H1 (cell line): ENCODE measurements at regions not wholly inside any gene's neighbourhood (a gene's known extent, or its start where the extent isn't known, plus 50 kb on each side); places are given as distances from the start of the nearest gene placed in this dataset.

Experiments used
- CTCF ChIA-PET: fragments of 300-600 bp; sonication (Branson Sonifier 250); formaldehyde crosslinking; loops from one replicate; lab custom pipeline; 2021; ENCODE audit not compliant: partially characterized antibody; lab: Charles Lee
- POLR2A ChIA-PET: fragments of 300-600 bp; sonication (Branson Sonifier 250); formaldehyde crosslinking; loops from one replicate; lab custom pipeline; 2021; ENCODE audit warnings: inconsistent platforms; ENCODE audit not compliant: partially characterized antibody; lab: Charles Lee
- DNase-seq, 2 experiments: peaks; one replicate each; pipeline versions ENCODE4 v3.0.0 to v3.0.0-alpha.2; 2010 to 2022; ENCODE audit warnings: low spot score in 2 of 2, low read depth in 1 of 2, mixed read lengths in 1 of 2
- FAIRE-seq: peaks from 2 replicates; lab custom pipeline; 2011; peaks lifted over from hg19 to GRCh38; lab: Jason Lieb, UNC
- H2AFZ ChIP-seq: 2 replicates; pipeline ENCODE4 v1.8.1; 2012; ENCODE audit warnings: low read length, inconsistent platforms
- H2AK5ac ChIP-seq: 2 replicates; pipeline ENCODE4 v1.6.1; 2013; ENCODE audit warnings: low read depth, low read length
- H2BK120ac ChIP-seq: replicated peaks from 2 replicates; pipeline ENCODE3; 2013; ENCODE audit warnings: low read depth, low read length, inconsistent platforms
- H2BK12ac ChIP-seq: 2 replicates; pipeline ENCODE4 v1.6.1; 2013; ENCODE audit warnings: low read depth, low read length
- H2BK15ac ChIP-seq: 2 replicates; pipeline ENCODE4 v1.6.1; 2013; ENCODE audit warnings: low read length
- H2BK20ac ChIP-seq: 2 replicates; pipeline ENCODE4 v1.6.1; 2013; ENCODE audit warnings: low read length
- H2BK5ac ChIP-seq: 2 replicates; pipeline ENCODE4 v1.6.1; 2013; ENCODE audit warnings: low read depth, low read length
- H3K14ac ChIP-seq: 2 replicates; pipeline ENCODE4 v1.6.1; 2013; ENCODE audit warnings: inconsistent platforms; ENCODE audit not compliant: insufficient read length
- H3K18ac ChIP-seq: 2 replicates; pipeline ENCODE4 v1.6.1; 2013; ENCODE audit warnings: low read length; ENCODE audit errors: extremely low read depth
- H3K23ac ChIP-seq: 2 replicates; pipeline ENCODE4 v1.6.1; 2013; ENCODE audit warnings: inconsistent platforms; ENCODE audit not compliant: insufficient read length
- H3K23me2 ChIP-seq: 2 replicates; pipeline ENCODE4 v1.6.1; 2013; ENCODE audit warnings: low read depth, low read length
- H3K27ac ChIP-seq: 2 replicates; pipeline ENCODE4 v1.6.1; 2011; ENCODE audit warnings: low read depth, low read length, inconsistent platforms
- H3K27me3 ChIP-seq, 4 experiments: replicated peaks in 1 of 4; 1 replicate in 1 of 4; 2 replicates in 3 of 4; pipeline versions ENCODE4 v1.6.1 to v1.8.1; 2011 to 2013; ENCODE audit warnings: low read length in 3 of 4, mild to moderate bottlenecking in 3 of 4, inconsistent platforms in 2 of 4, mixed read lengths in 2 of 4, moderate library complexity in 1 of 4; ENCODE audit not compliant: control insufficient read depth in 3 of 4, insufficient read depth in 3 of 4; ENCODE audit errors: extremely low read depth in 1 of 4
- H3K36me3 ChIP-seq, 4 experiments: 2 replicates each; pipeline versions ENCODE4 v1.6.1 to v1.8.1; 2011 to 2013; ENCODE audit warnings: mild to moderate bottlenecking in 4 of 4, low read length in 3 of 4, moderate library complexity in 2 of 4, control low read depth in 1 of 4, inconsistent platforms in 1 of 4; ENCODE audit not compliant: insufficient read depth in 4 of 4, control insufficient read depth in 2 of 4
- H3K4ac ChIP-seq: replicated peaks from 2 replicates; pipeline ENCODE3; 2013; ENCODE audit warnings: low read length, low read depth, mixed read lengths, inconsistent platforms; ENCODE audit not compliant: insufficient read length
- H3K4me1 ChIP-seq, 4 experiments: replicated peaks in 1 of 4; 1 replicate in 1 of 4; 2 replicates in 3 of 4; pipeline versions ENCODE4 v1.6.1 to v1.8.1; 2011 to 2013; ENCODE audit warnings: low read length in 3 of 4, inconsistent platforms in 2 of 4, mixed read lengths in 1 of 4; ENCODE audit not compliant: insufficient read depth in 4 of 4, control insufficient read depth in 3 of 4
- H3K4me2 ChIP-seq, 2 experiments: 2 replicates each; pipeline versions ENCODE4 v1.6.1 to v1.8.1; 2011 to 2013; ENCODE audit warnings: low read depth in 2 of 2, low read length in 2 of 2, control low read depth in 1 of 2, inconsistent platforms in 1 of 2, mild to moderate bottlenecking in 1 of 2; ENCODE audit not compliant: insufficient read depth in 1 of 2
- H3K4me3 ChIP-seq, 4 experiments: fragments of 200-600, 300-600 bp in 1 of 4; sonication (generic), shearing (Covaris generic), sonication (Bioruptor Twin) in 1 of 4; 2 replicates each; pipeline versions ENCODE4 v1.5.1 to v1.8.1; 2011 to 2016; ENCODE audit warnings: low read length in 4 of 4, low read depth in 3 of 4, control low read depth in 2 of 4, inconsistent platforms in 2 of 4, mild to moderate bottlenecking in 2 of 4, mixed read lengths in 1 of 4, moderate library complexity in 1 of 4; ENCODE audit not compliant: insufficient read depth in 2 of 4; ENCODE audit errors: extremely low read depth in 1 of 4
- H3K56ac ChIP-seq: replicated peaks from 2 replicates; pipeline ENCODE3; 2013; ENCODE audit warnings: low read depth, mild to moderate bottlenecking, mixed read lengths, low read length, inconsistent platforms; ENCODE audit not compliant: insufficient read length
- H3K79me1 ChIP-seq: 2 replicates; pipeline ENCODE4 v1.6.1; 2013; ENCODE audit warnings: low read depth, low read length, control low read depth
- H3K79me2 ChIP-seq, 2 experiments: 2 replicates each; pipeline versions ENCODE4 v1.6.1 to v1.8.1; 2012 to 2013; ENCODE audit warnings: low read length in 2 of 2, mild to moderate bottlenecking in 2 of 2, inconsistent platforms in 1 of 2; ENCODE audit not compliant: insufficient read depth in 2 of 2, control insufficient read depth in 1 of 2
- H3K9ac ChIP-seq, 4 experiments: replicated peaks in 1 of 4; 1 replicate in 1 of 4; 2 replicates in 3 of 4; pipeline versions ENCODE4 v1.6.1 to v1.8.1; 2011 to 2013; ENCODE audit warnings: low read depth in 3 of 4, low read length in 3 of 4, control low read depth in 2 of 4, mild to moderate bottlenecking in 2 of 4, moderate library complexity in 2 of 4, inconsistent platforms in 1 of 4; ENCODE audit errors: extremely low read depth in 1 of 4
- H3K9me3 ChIP-seq, 2 experiments: 2 replicates each; pipeline versions ENCODE4 v1.6.1 to v1.8.1; 2012 to 2013; ENCODE audit warnings: mild to moderate bottlenecking in 2 of 2, moderate library complexity in 2 of 2, control low read depth in 1 of 2, inconsistent platforms in 1 of 2, low read depth in 1 of 2, low read length in 1 of 2, mixed read lengths in 1 of 2; ENCODE audit not compliant: insufficient read depth in 2 of 2
- H4K20me1 ChIP-seq, 2 experiments: replicated peaks in 1 of 2; 2 replicates each; pipeline versions ENCODE3 to v1.8.1; 2011 to 2013; ENCODE audit warnings: inconsistent platforms in 2 of 2, low read length in 2 of 2, mild to moderate bottlenecking in 1 of 2; ENCODE audit not compliant: insufficient read depth in 2 of 2, control insufficient read depth in 1 of 2
- H4K5ac ChIP-seq: 2 replicates; pipeline ENCODE4 v1.6.1; 2013; ENCODE audit warnings: low read length, low read depth, mixed read lengths, inconsistent platforms; ENCODE audit not compliant: insufficient read length
- H4K8ac ChIP-seq: 2 replicates; pipeline ENCODE4 v1.8.0; 2013; ENCODE audit warnings: mild to moderate bottlenecking, moderate library complexity, low read length, inconsistent platforms; ENCODE audit not compliant: insufficient read depth; ENCODE audit errors: extremely low read depth
- H4K91ac ChIP-seq: replicated peaks from 2 replicates; pipeline ENCODE3; 2013; ENCODE audit warnings: low read length, mixed read lengths, inconsistent platforms; ENCODE audit not compliant: insufficient read length
- MAX ChIP-seq: IDR thresholded peaks from 2 replicates; pipeline ENCODE4 v1.6.1; 2012; ENCODE audit warnings: inconsistent platforms
- WGBS, 2 experiments: shearing (Covaris generic) in 1 of 2; methylation state at CpG; one replicate each; pipeline versions ENCODE4 v1.1.6 to v1.1.7; 2013 to 2015; ENCODE audit warnings: low lambda C conversion rate in 2 of 2, mixed read lengths in 2 of 2, inconsistent platforms in 1 of 2, low coverage in 1 of 2, missing lambda C conversion rate in 1 of 2; ENCODE audit not compliant: insufficient replicate concordance in 2 of 2, insufficient coverage in 1 of 2, insufficient read length in 1 of 2; ENCODE audit errors: extremely low coverage in 1 of 2, missing lambda C conversion rate in 1 of 2; 5-methylcytosine and 5-hydroxymethylcytosine counted together

GRCh38 chr12:63410197-63410596 lies 258.1 kb downstream of the DPY19L2 start:
- no peaks in the 10 kb centered on the region for H3K23me2 ChIP-seq
- H3K79me1 ChIP-seq: no peaks in the 10 kb centered on the region
- WGBS, 2 experiments: 86% methylated on average over 1 of the region's 1 CpG; no CpG with 5 or more reads in 1 of the 2 experiments
- no peak overlapping the region for H2BK12ac ChIP-seq
- no peak overlapping the region for H2BK20ac ChIP-seq
- H3K14ac ChIP-seq: no peak overlapping the region
- H2BK120ac ChIP-seq: no peak overlapping the region
- H3K18ac ChIP-seq: no peak overlapping the region
- no peaks in the 10 kb centered on the region for H3K9me3 ChIP-seq
- no peak overlapping the region for H2AFZ ChIP-seq
- H3K27ac ChIP-seq: no peak overlapping the region
- POLR2A ChIA-PET: no interaction called here
- no peaks in the 10 kb centered on the region for H3K27me3 ChIP-seq
- H4K20me1 ChIP-seq: no peaks in the 10 kb centered on the region
- no peaks in the 10 kb centered on the region for H3K4me1 ChIP-seq
- DNase-seq (no peak), FAIRE-seq (no peak)
- no peak overlapping the region for H4K5ac ChIP-seq
- no peaks in the 10 kb centered on the region for H3K79me2 ChIP-seq
- no peak overlapping the region for H3K4me3 ChIP-seq
- H3K36me3 ChIP-seq: no peaks in the 10 kb centered on the region
- TF ChIP-seq MAX: no peak
- no peak overlapping the region for H2BK5ac ChIP-seq
- no peak overlapping the region for H4K91ac ChIP-seq
- H3K56ac ChIP-seq: no peak overlapping the region
- H3K9ac ChIP-seq: no peak overlapping the region
- H4K8ac ChIP-seq: no peak overlapping the region
- H3K4me2 ChIP-seq: no peak overlapping the region
- no peak overlapping the region for H2BK15ac ChIP-seq
- CTCF ChIA-PET: interaction anchor here (2.1 kb wide), 1 partner anchor 10 kb away, joined by 5 read pairs; no protein-coding TSS in a partner anchor
- H2AK5ac ChIP-seq: no peak overlapping the region
- H3K23ac ChIP-seq: no peak overlapping the region
- H3K4ac ChIP-seq: no peak overlapping the region
